ENCODE measurements at regions not wholly inside any gene's neighbourhood (a gene's known extent, or its start where the extent isn't known, plus 50 kb on each side); places are given as distances from the start of the nearest gene placed in this dataset.

DNA sequence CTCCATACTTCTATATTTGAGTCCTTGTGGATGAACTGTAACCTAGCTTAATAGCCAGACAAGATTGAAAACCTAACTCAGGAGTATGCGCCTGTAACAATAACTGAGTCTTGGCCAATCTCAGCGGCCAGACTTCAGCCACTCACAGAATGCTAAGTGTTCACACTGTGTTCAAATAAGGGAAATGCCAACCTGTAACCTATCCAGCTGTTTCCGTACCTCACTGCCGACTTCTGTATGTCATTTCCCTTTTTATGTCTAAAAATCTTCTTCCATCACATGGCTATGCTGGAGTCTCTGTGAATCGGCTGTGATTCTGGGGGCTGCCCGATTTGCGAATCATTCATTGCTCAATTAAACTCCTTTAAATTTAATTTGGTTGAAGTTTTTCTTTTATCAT, 169.2 kb downstream of the NFKBIZ start:
- TF ChIP-seq POLR2A (IDR thresholded peaks at IDR 0.05) = no peak
- TF ChIP-seq, protein P1, sequence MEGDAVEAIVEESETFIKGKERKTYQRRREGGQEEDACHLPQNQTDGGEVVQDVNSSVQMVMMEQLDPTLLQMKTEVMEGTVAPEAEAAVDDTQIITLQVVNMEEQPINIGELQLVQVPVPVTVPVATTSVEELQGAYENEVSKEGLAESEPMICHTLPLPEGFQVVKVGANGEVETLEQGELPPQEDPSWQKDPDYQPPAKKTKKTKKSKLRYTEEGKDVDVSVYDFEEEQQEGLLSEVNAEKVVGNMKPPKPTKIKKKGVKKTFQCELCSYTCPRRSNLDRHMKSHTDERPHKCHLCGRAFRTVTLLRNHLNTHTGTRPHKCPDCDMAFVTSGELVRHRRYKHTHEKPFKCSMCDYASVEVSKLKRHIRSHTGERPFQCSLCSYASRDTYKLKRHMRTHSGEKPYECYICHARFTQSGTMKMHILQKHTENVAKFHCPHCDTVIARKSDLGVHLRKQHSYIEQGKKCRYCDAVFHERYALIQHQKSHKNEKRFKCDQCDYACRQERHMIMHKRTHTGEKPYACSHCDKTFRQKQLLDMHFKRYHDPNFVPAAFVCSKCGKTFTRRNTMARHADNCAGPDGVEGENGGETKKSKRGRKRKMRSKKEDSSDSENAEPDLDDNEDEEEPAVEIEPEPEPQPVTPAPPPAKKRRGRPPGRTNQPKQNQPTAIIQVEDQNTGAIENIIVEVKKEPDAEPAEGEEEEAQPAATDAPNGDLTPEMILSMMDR (IDR thresholded peaks at IDR 0.05) = no peak

Data from Peyer's patch (tissue), 4 donors.